Stimulated activated effector memory CD8-positive, alpha-beta T cell treated with anti-CD3 and anti-CD28 coated beads, Interleukin-12 subunit alpha, Interleukin-12 subunit beta, amount 100 ng/mL, for 72 hours (primary cell): ENCODE measurements at regions not wholly inside any gene's neighbourhood (a gene's known extent, or its start where the extent isn't known, plus 50 kb on each side); places are given as distances from the start of the nearest gene placed in this dataset.
"Not testable (repeated sequence)": the region's sequence is repeated elsewhere in the genome, so short reads cannot be mapped to it uniquely, and the experiment has no call there.

Source experiments
- ATAC-seq: fragments of 150-1000 bp; cut with Tn5 transposase; 2 replicates; pipeline ENCODE4 v1.10.0; 2021
- DNase-seq, 2 donors: peaks; one replicate each; pipeline ENCODE4 v3.0.0; 2021 to 2022; ENCODE audit warnings: low spot score in 2 of 2
- H3K27ac Mint-ChIP-seq: one replicate; pipeline ENCODE4 v1.8.0; 2022; ENCODE audit warnings: mild to moderate bottlenecking, mixed read lengths
- H3K36me3 Mint-ChIP-seq: one replicate; pipeline ENCODE4 v1.8.0; 2022; ENCODE audit warnings: mild to moderate bottlenecking, mixed read lengths
- H3K4me1 Mint-ChIP-seq: one replicate; pipeline ENCODE4 v1.8.0; 2022; ENCODE audit warnings: mixed read lengths
- H3K4me3 Mint-ChIP-seq: one replicate; pipeline ENCODE4 v1.8.0; 2022; ENCODE audit warnings: mild to moderate bottlenecking, mixed read lengths
- H3K9me3 Mint-ChIP-seq: one replicate; pipeline ENCODE4 v1.8.0; 2022; ENCODE audit warnings: mixed read lengths

GRCh38 chr1:220967911-220968310, 88.7 kb downstream of the HLX start:
- no peak overlapping the region for H3K4me3 Mint-ChIP-seq
- H3K9me3 Mint-ChIP-seq, result peaks cover 3% of the 10 kb centered on the region
- DNase-seq (no peak), ATAC-seq (no peak)
- no peak overlapping the region for H3K27ac Mint-ChIP-seq
- no peaks in the 10 kb centered on the region for H3K4me1 Mint-ChIP-seq
- no peaks in the 10 kb centered on the region for H3K36me3 Mint-ChIP-seq

GRCh38 chr1:220969281-220969680, 90.0 kb downstream of the HLX start:
- not testable (repeated sequence) for H3K9me3 Mint-ChIP-seq, ATAC-seq, H3K36me3 Mint-ChIP-seq, H3K4me3 Mint-ChIP-seq, H3K4me1 Mint-ChIP-seq, H3K27ac Mint-ChIP-seq, DNase-seq

GRCh38 chr1:220970311-220970710, 91.1 kb downstream of the HLX start:
- H3K4me3 Mint-ChIP-seq, result no peak overlapping the region
- no peaks in the 10 kb centered on the region for H3K4me1 Mint-ChIP-seq
- peaks cover 6% of the 10 kb centered on the region for H3K9me3 Mint-ChIP-seq
- DNase-seq (no peak), ATAC-seq (no peak)
- no peaks in the 10 kb centered on the region for H3K36me3 Mint-ChIP-seq
- H3K27ac Mint-ChIP-seq, result no peak overlapping the region

- H3K9me3 Mint-ChIP-seq, result peaks cover 6% of the 10 kb centered on the region
- H3K4me1 Mint-ChIP-seq, result no peaks in the 10 kb centered on the region
- H3K36me3 Mint-ChIP-seq, result no peaks in the 10 kb centered on the region
- DNase-seq (no peak), ATAC-seq (no peak)
- H3K27ac Mint-ChIP-seq, result no peak overlapping the region
- H3K4me3 Mint-ChIP-seq, result no peak overlapping the region
These were observed 92.0 kb downstream of the HLX start for GRCh38 chr1:220971221-220971620.

GRCh38 chr1:220974431-220974830, 95.2 kb downstream of the HLX start:
- Mint-ChIP-seq H3K4me3 (no peak overlapping the region), H3K36me3 (no peaks in the 10 kb centered on the region), H3K27ac (no peak overlapping the region), H3K9me3 (peaks cover 4% of the 10 kb centered on the region), H3K4me1 (no peaks in the 10 kb centered on the region)
- no peak for ATAC-seq
- no peak for DNase-seq

GRCh38 chr1:220976390-220976789, 97.1 kb downstream of the HLX start:
- H3K4me1 Mint-ChIP-seq, result no peaks in the 10 kb centered on the region
- no peak for ATAC-seq

GRCh38 chr1:220979371-220979770, 100.1 kb downstream of the HLX start:
- Mint-ChIP-seq H3K36me3 (no peaks in the 10 kb centered on the region), H3K27ac (no peak overlapping the region), H3K9me3 (peaks cover 3% of the 10 kb centered on the region), H3K4me1 (no peaks in the 10 kb centered on the region), H3K4me3 (no peak overlapping the region)
- DNase-seq, result no peak
- no peak for ATAC-seq

More at GRCh38 chr1:220976390-220976789, 97.1 kb downstream of the HLX start:
- H3K27ac Mint-ChIP-seq, result no peak overlapping the region
- no peaks in the 10 kb centered on the region for H3K36me3 Mint-ChIP-seq
- H3K4me3 Mint-ChIP-seq, result no peak overlapping the region
- DNase-seq, result no peak
- H3K9me3 Mint-ChIP-seq, result peaks cover 4% of the 10 kb centered on the region

- no peak for DNase-seq
- Mint-ChIP-seq H3K36me3 (no peaks in the 10 kb centered on the region), H3K4me3 (no peak overlapping the region), H3K4me1 (no peaks in the 10 kb centered on the region), H3K27ac (no peak overlapping the region), H3K9me3 (peaks cover 3% of the 10 kb centered on the region)
- ATAC-seq, result no peak
These were observed 103.4 kb downstream of the HLX start for GRCh38 chr1:220982686-220983085.

- no peak overlapping the region for H3K27ac Mint-ChIP-seq
- H3K4me1 Mint-ChIP-seq, result no peaks in the 10 kb centered on the region
- no peak for ATAC-seq
- H3K36me3 Mint-ChIP-seq, result no peaks in the 10 kb centered on the region
- H3K9me3 Mint-ChIP-seq, result peaks cover 3% of the 10 kb centered on the region
- no peak for DNase-seq
- H3K4me3 Mint-ChIP-seq, result no peak overlapping the region
These were observed 104.8 kb downstream of the HLX start for GRCh38 chr1:220983877-220984635.

GRCh38 chr1:220990427-220991339, 111.4 kb downstream of the HLX start:
- ATAC-seq (no peak), DNase-seq (no peak)
- Mint-ChIP-seq H3K36me3 (no peaks in the 10 kb centered on the region), H3K27ac (no peak overlapping the region), H3K9me3 (peaks cover 4% of the 10 kb centered on the region), H3K4me1 (no peaks in the 10 kb centered on the region), H3K4me3 (no peak overlapping the region)

- ATAC-seq, result no peak
- Mint-ChIP-seq H3K9me3 (peaks cover 4% of the 10 kb centered on the region), H3K4me3 (no peak overlapping the region), H3K27ac (no peak overlapping the region), H3K36me3 (no peaks in the 10 kb centered on the region), H3K4me1 (no peaks in the 10 kb centered on the region)
- no peak for DNase-seq
These were observed 112.3 kb downstream of the HLX start for GRCh38 chr1:220991506-220991905.

- Mint-ChIP-seq H3K4me3 (no peak overlapping the region), H3K27ac (no peak overlapping the region), H3K9me3 (peaks cover 4% of the 10 kb centered on the region), H3K4me1 (no peaks in the 10 kb centered on the region), H3K36me3 (no peaks in the 10 kb centered on the region)
- DNase-seq (no peak), ATAC-seq (no peak)
These were observed 112.9 kb downstream of the HLX start for GRCh38 chr1:220991959-220992704.

GRCh38 chr1:220992705-220993052, 113.4 kb downstream of the HLX start:
- Mint-ChIP-seq H3K27ac (no peak overlapping the region), H3K36me3 (no peaks in the 10 kb centered on the region), H3K4me1 (no peaks in the 10 kb centered on the region), H3K4me3 (no peak overlapping the region), H3K9me3 (peaks cover 4% of the 10 kb centered on the region)
- no peak for ATAC-seq
- DNase-seq, result no peak

GRCh38 chr1:220994671-220995070, 115.4 kb downstream of the HLX start:
- H3K36me3 Mint-ChIP-seq, result no peaks in the 10 kb centered on the region
- ATAC-seq (no peak), DNase-seq (no peak)
- no peaks in the 10 kb centered on the region for H3K4me1 Mint-ChIP-seq
- peaks cover 4% of the 10 kb centered on the region for H3K9me3 Mint-ChIP-seq
- no peak overlapping the region for H3K4me3 Mint-ChIP-seq
- no peak overlapping the region for H3K27ac Mint-ChIP-seq

- no peak for ATAC-seq
- Mint-ChIP-seq H3K4me3 (no peak overlapping the region), H3K4me1 (no peaks in the 10 kb centered on the region), H3K36me3 (no peaks in the 10 kb centered on the region), H3K27ac (no peak overlapping the region), H3K9me3 (no peaks in the 10 kb centered on the region)
- no peak for DNase-seq
These were observed 118.5 kb downstream of the HLX start for GRCh38 chr1:220997791-220998190.
